Stimulated activated CD4-positive, alpha-beta T cell treated with anti-CD3 and anti-CD28 coated beads, Interleukin-12 subunit alpha, Interleukin-12 subunit beta, amount 100 ng/mL, for 4 hours (primary cell): ENCODE measurements at regions not wholly inside any gene's neighbourhood (a gene's known extent, or its start where the extent isn't known, plus 50 kb on each side); places are given as distances from the start of the nearest gene placed in this dataset.

ENCODE experiments used
- DNase-seq: peaks from one replicate; pipeline ENCODE4 v3.0.0-alpha.2; 2020

GRCh38 chr13:22357132-22357531, 686.3 kb downstream of the FGF9 start:
- no peak for DNase-seq

- DNase-seq, result no peak
These were observed 698.2 kb downstream of the FGF9 start for GRCh38 chr13:22369090-22369489.

- DNase-seq, result no peak
These were observed 699.0 kb downstream of the FGF9 start for GRCh38 chr13:22369840-22370239.

GRCh38 chr13:22372261-22372660, 701.4 kb downstream of the FGF9 start:
- DNase-seq, result no peak

GRCh38 chr13:22375151-22375550, 704.3 kb downstream of the FGF9 start:
- DNase-seq, result no peak

GRCh38 chr13:22387899-22388298, 717.0 kb downstream of the FGF9 start:
- no peak for DNase-seq

GRCh38 chr13:22399801-22400420, 729.0 kb downstream of the FGF9 start:
- DNase-seq, result no peak

GRCh38 chr13:22402682-22403081, 731.8 kb downstream of the FGF9 start:
- no peak for DNase-seq

GRCh38 chr13:22403144-22403543, 732.3 kb downstream of the FGF9 start:
- no peak for DNase-seq

GRCh38 chr13:22405891-22406290, 735.0 kb downstream of the FGF9 start:
- no peak for DNase-seq

GRCh38 chr13:22412452-22412851, 741.6 kb downstream of the FGF9 start:
- no peak for DNase-seq

- no peak for DNase-seq
These were observed 751.1 kb downstream of the FGF9 start for GRCh38 chr13:22422023-22422422.

GRCh38 chr13:22422712-22423111, 751.8 kb downstream of the FGF9 start:
- DNase-seq, result no peak

GRCh38 chr13:22423261-22423660, 752.4 kb downstream of the FGF9 start:
- no peak for DNase-seq

GRCh38 chr13:22425087-22425486, 754.2 kb downstream of the FGF9 start:
- no peak for DNase-seq

GRCh38 chr13:22427066-22427465, 753.7 kb upstream of the SGCG start:
- DNase-seq, result no peak

- DNase-seq, result no peak
These were observed 753.0 kb upstream of the SGCG start for GRCh38 chr13:22427783-22428182.

- no peak for DNase-seq
These were observed 752.5 kb upstream of the SGCG start for GRCh38 chr13:22428188-22428828.

- no peak for DNase-seq
These were observed 748.1 kb upstream of the SGCG start for GRCh38 chr13:22432690-22433089.

GRCh38 chr13:22447132-22447886, 733.5 kb upstream of the SGCG start:
- no peak for DNase-seq

GRCh38 chr13:22449251-22449650, 731.5 kb upstream of the SGCG start:
- no peak for DNase-seq

GRCh38 chr13:22451327-22451741, 729.4 kb upstream of the SGCG start:
- DNase-seq, result no peak

- no peak for DNase-seq
These were observed 726.2 kb upstream of the SGCG start for GRCh38 chr13:22454586-22454985.

GRCh38 chr13:22455036-22455435, 725.7 kb upstream of the SGCG start:
- DNase-seq, result no peak
